Activated naive CD8-positive, alpha-beta T cell treated with anti-CD3 and anti-CD28 coated beads for 36 hours (primary cell): ENCODE measurements at regions not wholly inside any gene's neighbourhood (a gene's known extent, or its start where the extent isn't known, plus 50 kb on each side); places are given as distances from the start of the nearest gene placed in this dataset.
"Not testable (repeated sequence)": the region's sequence is repeated elsewhere in the genome, so short reads cannot be mapped to it uniquely, and the experiment has no call there.

Experiments used
- DNase-seq: peaks from one replicate; pipeline ENCODE4 v3.0.0; 2021
- H3K27ac Mint-ChIP-seq: one replicate; pipeline ENCODE4 v1.8.0; 2022; ENCODE audit warnings: mild to moderate bottlenecking, moderate library complexity, mixed read lengths
- H3K27me3 Mint-ChIP-seq: one replicate; pipeline ENCODE4 v1.8.0; 2022; ENCODE audit warnings: mild to moderate bottlenecking, mixed read lengths
- H3K36me3 Mint-ChIP-seq: one replicate; pipeline ENCODE4 v1.8.0; 2021; ENCODE audit warnings: mild to moderate bottlenecking, mixed read lengths
- H3K4me1 Mint-ChIP-seq: one replicate; pipeline ENCODE4 v1.8.0; 2021; ENCODE audit warnings: mixed read lengths
- H3K4me3 Mint-ChIP-seq: one replicate; pipeline ENCODE4 v1.8.0; 2022; ENCODE audit warnings: mild to moderate bottlenecking, moderate library complexity, mixed read lengths
- H3K9me3 Mint-ChIP-seq: one replicate; pipeline ENCODE4 v1.8.0; 2022; ENCODE audit warnings: mixed read lengths

- Mint-ChIP-seq H3K9me3 (peaks cover 5% of the 10 kb centered on the region), H3K27ac (no peak overlapping the region), H3K36me3 (no peaks in the 10 kb centered on the region), H3K4me3 (no peak overlapping the region), H3K4me1 (no peaks in the 10 kb centered on the region), H3K27me3 (no peaks in the 10 kb centered on the region)
- no peak for DNase-seq
These were observed 437.5 kb upstream of the TMEM132C start for GRCh38 chr12:127829281-127830064.

- no peaks in the 10 kb centered on the region for H3K27me3 Mint-ChIP-seq
- H3K36me3 Mint-ChIP-seq = no peaks in the 10 kb centered on the region
- no peak overlapping the region for H3K4me3 Mint-ChIP-seq
- H3K27ac Mint-ChIP-seq = no peak overlapping the region
- H3K9me3 Mint-ChIP-seq = peaks cover 5% of the 10 kb centered on the region
- no peak for DNase-seq
- no peaks in the 10 kb centered on the region for H3K4me1 Mint-ChIP-seq
These were observed 436.9 kb upstream of the TMEM132C start for GRCh38 chr12:127830065-127830460.

GRCh38 chr12:127830730-127831129 is 436.2 kb upstream of the TMEM132C start:
- Mint-ChIP-seq H3K27me3 (no peaks in the 10 kb centered on the region), H3K9me3 (peaks cover 5% of the 10 kb centered on the region), H3K27ac (no peak overlapping the region), H3K4me3 (no peak overlapping the region), H3K36me3 (no peaks in the 10 kb centered on the region), H3K4me1 (no peaks in the 10 kb centered on the region)
- no peak for DNase-seq

GRCh38 chr12:127832172-127832571 is 434.8 kb upstream of the TMEM132C start:
- Mint-ChIP-seq H3K27ac (no peak overlapping the region), H3K4me3 (no peak overlapping the region), H3K36me3 (no peaks in the 10 kb centered on the region), H3K4me1 (no peaks in the 10 kb centered on the region), H3K9me3 (peaks cover 3% of the 10 kb centered on the region), H3K27me3 (no peaks in the 10 kb centered on the region)
- no peak for DNase-seq

GRCh38 chr12:127836802-127837201 is 430.2 kb upstream of the TMEM132C start:
- H3K36me3 Mint-ChIP-seq, H3K27ac Mint-ChIP-seq: not testable (repeated sequence)

GRCh38 chr12:127857661-127858060 is 409.3 kb upstream of the TMEM132C start:
- Mint-ChIP-seq H3K27ac (no peak overlapping the region), H3K36me3 (no peaks in the 10 kb centered on the region), H3K4me3 (no peak overlapping the region), H3K4me1 (no peaks in the 10 kb centered on the region), H3K9me3 (peaks cover 10% of the 10 kb centered on the region), H3K27me3 (no peaks in the 10 kb centered on the region)
- DNase-seq = no peak

More at GRCh38 chr12:127836802-127837201, 430.2 kb upstream of the TMEM132C start:
- not testable (repeated sequence) for DNase-seq, H3K9me3 Mint-ChIP-seq, H3K4me1 Mint-ChIP-seq, H3K27me3 Mint-ChIP-seq, H3K4me3 Mint-ChIP-seq

GRCh38 chr12:127860536-127860935 is 406.4 kb upstream of the TMEM132C start:
- Mint-ChIP-seq H3K36me3 (no peaks in the 10 kb centered on the region), H3K9me3 (peaks cover 15% of the 10 kb centered on the region), H3K4me1 (no peaks in the 10 kb centered on the region), H3K27ac (no peak overlapping the region), H3K4me3 (no peak overlapping the region), H3K27me3 (no peaks in the 10 kb centered on the region)
- no peak for DNase-seq

GRCh38 chr12:127861406-127861805 is 405.6 kb upstream of the TMEM132C start:
- H3K4me1 Mint-ChIP-seq = no peaks in the 10 kb centered on the region
- H3K9me3 Mint-ChIP-seq = peaks cover 17% of the 10 kb centered on the region
- no peaks in the 10 kb centered on the region for H3K36me3 Mint-ChIP-seq
- H3K27me3 Mint-ChIP-seq = no peaks in the 10 kb centered on the region
- H3K27ac Mint-ChIP-seq = no peak overlapping the region
- DNase-seq = no peak
- H3K4me3 Mint-ChIP-seq = no peak overlapping the region

- Mint-ChIP-seq H3K4me3 (no peak overlapping the region), H3K27ac (no peak overlapping the region), H3K27me3 (no peaks in the 10 kb centered on the region), H3K9me3 (peaks cover 7% of the 10 kb centered on the region), H3K36me3 (no peaks in the 10 kb centered on the region), H3K4me1 (no peaks in the 10 kb centered on the region)
- DNase-seq = no peak
These were observed 393.7 kb upstream of the TMEM132C start for GRCh38 chr12:127873306-127873705.

- H3K27me3 Mint-ChIP-seq = no peaks in the 10 kb centered on the region
- no peak for DNase-seq
- H3K36me3 Mint-ChIP-seq = no peaks in the 10 kb centered on the region
- H3K4me1 Mint-ChIP-seq = no peaks in the 10 kb centered on the region
- no peak overlapping the region for H3K4me3 Mint-ChIP-seq
- no peak overlapping the region for H3K27ac Mint-ChIP-seq
- peaks cover 9% of the 10 kb centered on the region for H3K9me3 Mint-ChIP-seq
These were observed 385.4 kb upstream of the TMEM132C start for GRCh38 chr12:127881371-127882140.

- H3K4me1 Mint-ChIP-seq = no peaks in the 10 kb centered on the region
- peaks cover 9% of the 10 kb centered on the region for H3K9me3 Mint-ChIP-seq
- H3K36me3 Mint-ChIP-seq = no peaks in the 10 kb centered on the region
These were observed 384.0 kb upstream of the TMEM132C start for GRCh38 chr12:127883013-127883412.

GRCh38 chr12:127885954-127886750 is 380.8 kb upstream of the TMEM132C start:
- H3K27ac Mint-ChIP-seq = no peak overlapping the region
- no peaks in the 10 kb centered on the region for H3K27me3 Mint-ChIP-seq
- H3K36me3 Mint-ChIP-seq = no peaks in the 10 kb centered on the region
- no peak overlapping the region for H3K4me3 Mint-ChIP-seq
- no peaks in the 10 kb centered on the region for H3K4me1 Mint-ChIP-seq
- DNase-seq = no peak
- peaks cover 5% of the 10 kb centered on the region for H3K9me3 Mint-ChIP-seq

More at GRCh38 chr12:127883013-127883412, 384.0 kb upstream of the TMEM132C start:
- no peak overlapping the region for H3K27ac Mint-ChIP-seq
- no peak for DNase-seq
- no peak overlapping the region for H3K4me3 Mint-ChIP-seq
- no peaks in the 10 kb centered on the region for H3K27me3 Mint-ChIP-seq

GRCh38 chr12:127886827-127887226 is 380.1 kb upstream of the TMEM132C start:
- Mint-ChIP-seq H3K27me3 (no peaks in the 10 kb centered on the region), H3K4me3 (no peak overlapping the region), H3K36me3 (no peaks in the 10 kb centered on the region), H3K4me1 (no peaks in the 10 kb centered on the region), H3K27ac (no peak overlapping the region), H3K9me3 (peaks cover 4% of the 10 kb centered on the region)
- DNase-seq = no peak

- DNase-seq = no peak
- Mint-ChIP-seq H3K27ac (no peak overlapping the region), H3K4me1 (no peaks in the 10 kb centered on the region), H3K9me3 (peaks cover 3% of the 10 kb centered on the region), H3K36me3 (no peaks in the 10 kb centered on the region), H3K27me3 (no peaks in the 10 kb centered on the region), H3K4me3 (no peak overlapping the region)
These were observed 377.8 kb upstream of the TMEM132C start for GRCh38 chr12:127888943-127889719.
